GM12801 (cell line): ENCODE measurements at regions not wholly inside any gene's neighbourhood (a gene's known extent, or its start where the extent isn't known, plus 50 kb on each side); places are given as distances from the start of the nearest gene placed in this dataset.

Experiments
- CTCF ChIP-seq: IDR thresholded peaks from one replicate; pipeline ENCODE4 v1.5.1; 2011; ENCODE audit warnings: control low read depth; ENCODE audit not compliant: insufficient read length; ENCODE audit errors: extremely low read depth

GRCh38 chr15:93241696-93242585, 152.9 kb upstream of the RGMA start:
- TF ChIP-seq CTCF: no peak

- no peak for TF ChIP-seq CTCF
These were observed 151.0 kb upstream of the RGMA start for GRCh38 chr15:93239993-93240392.

GRCh38 chr15:93239591-93239990, 150.6 kb upstream of the RGMA start:
- no peak for TF ChIP-seq CTCF

- no peak for TF ChIP-seq CTCF
These were observed 149.6 kb upstream of the RGMA start for GRCh38 chr15:93238641-93239040.

- TF ChIP-seq CTCF: no peak
These were observed 147.1 kb upstream of the RGMA start for GRCh38 chr15:93235926-93236780.

GRCh38 chr15:93235269-93235668, 146.3 kb upstream of the RGMA start:
- TF ChIP-seq CTCF: no peak

- TF ChIP-seq CTCF: no peak
These were observed 144.7 kb upstream of the RGMA start for GRCh38 chr15:93233710-93234109.
